Brain pericyte (primary cell): ENCODE measurements at regions not wholly inside any gene's neighbourhood (a gene's known extent, or its start where the extent isn't known, plus 50 kb on each side); places are given as distances from the start of the nearest gene placed in this dataset.
A peak's percentile ranks its signal among the peaks of the same experiment; 100 is the strongest.
"Not testable (repeated sequence)": the region's sequence is repeated elsewhere in the genome, so short reads cannot be mapped to it uniquely, and the experiment has no call there.

Experiments
- DNase-seq: peaks from one replicate; pipeline ENCODE4 v3.0.0-alpha.2; 2012; ENCODE audit warnings: low read depth, low spot score

DNA sequence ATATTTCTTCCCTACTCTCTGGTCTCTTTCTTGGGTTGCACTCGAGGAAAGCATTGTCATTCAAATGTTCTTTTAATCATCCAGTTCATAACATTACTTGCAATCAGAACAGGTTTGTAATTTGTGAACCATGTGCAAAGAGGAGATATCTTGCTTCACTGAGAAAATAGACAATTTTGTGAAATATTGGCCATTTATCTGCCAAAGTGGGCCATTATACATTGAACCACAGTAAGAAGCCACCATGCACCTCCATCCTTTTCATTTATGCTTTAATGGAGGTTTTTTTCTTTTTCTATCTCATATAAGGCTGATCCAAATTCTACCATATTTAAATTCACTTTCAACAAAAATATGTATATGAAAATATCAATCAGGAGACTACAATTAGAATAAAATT is 335.3 kb upstream of the AADAT start:
- no peak for DNase-seq

DNA sequence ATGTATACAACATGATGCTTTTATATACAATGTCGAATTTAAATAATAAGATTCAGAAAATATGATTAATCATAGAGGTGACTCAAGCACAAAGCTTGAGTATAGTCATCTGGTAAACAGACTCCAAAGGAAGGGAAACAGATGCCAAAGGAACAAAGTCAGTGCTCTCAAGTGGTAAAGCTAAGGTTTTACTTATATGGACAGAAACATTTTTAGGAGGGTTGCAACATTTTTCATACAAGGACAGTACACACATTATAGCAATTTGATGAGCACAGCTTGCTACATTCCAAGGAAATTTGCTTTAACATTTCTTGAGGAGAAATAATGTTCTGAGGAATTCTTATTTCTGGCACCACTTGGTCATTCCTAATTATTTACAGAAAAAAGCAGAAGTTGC is 333.4 kb upstream of the AADAT start:
- no peak for DNase-seq

DNA sequence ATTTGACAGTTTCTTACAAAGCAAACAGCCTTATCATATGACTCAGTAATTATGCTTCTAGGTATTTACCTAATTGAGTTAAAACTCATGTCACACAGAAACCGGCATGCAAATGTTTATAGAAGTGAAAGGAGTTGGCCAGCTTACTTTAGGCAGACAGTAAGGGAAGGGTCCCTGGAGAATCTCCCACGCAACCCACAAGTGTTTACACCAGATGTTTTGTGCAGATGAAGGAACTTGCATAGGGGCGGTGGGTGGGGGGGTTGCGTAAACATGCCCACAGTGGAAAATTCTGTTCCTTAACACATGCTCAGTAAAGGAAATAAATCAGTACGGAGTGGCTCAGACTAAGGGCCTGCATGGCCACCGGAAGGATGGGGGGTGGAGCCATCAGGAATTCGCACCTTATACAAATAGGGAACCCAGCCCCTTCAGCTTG is 330.5 kb upstream of the AADAT start:
- peak; percentile 6 for DNase-seq

DNA sequence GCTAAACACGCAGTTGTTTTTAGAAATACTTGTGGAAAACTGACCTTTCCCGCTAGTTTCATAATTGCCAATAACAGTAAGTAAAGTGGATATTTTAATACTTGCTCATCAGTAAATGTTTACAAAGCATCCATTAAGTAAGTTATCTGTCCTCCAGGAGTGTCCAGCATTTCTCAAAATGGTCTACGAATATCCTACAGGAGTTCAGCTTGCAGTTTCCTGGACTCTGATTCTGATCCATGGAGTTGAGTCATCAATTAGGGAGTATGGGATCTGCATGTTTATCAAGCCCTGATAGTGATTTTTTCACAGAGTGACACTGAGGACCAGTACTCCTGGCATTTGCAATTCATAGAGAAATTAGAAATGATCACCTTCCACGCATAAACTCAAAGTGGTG is 325.2 kb upstream of the AADAT start:
- no peak for DNase-seq

DNA sequence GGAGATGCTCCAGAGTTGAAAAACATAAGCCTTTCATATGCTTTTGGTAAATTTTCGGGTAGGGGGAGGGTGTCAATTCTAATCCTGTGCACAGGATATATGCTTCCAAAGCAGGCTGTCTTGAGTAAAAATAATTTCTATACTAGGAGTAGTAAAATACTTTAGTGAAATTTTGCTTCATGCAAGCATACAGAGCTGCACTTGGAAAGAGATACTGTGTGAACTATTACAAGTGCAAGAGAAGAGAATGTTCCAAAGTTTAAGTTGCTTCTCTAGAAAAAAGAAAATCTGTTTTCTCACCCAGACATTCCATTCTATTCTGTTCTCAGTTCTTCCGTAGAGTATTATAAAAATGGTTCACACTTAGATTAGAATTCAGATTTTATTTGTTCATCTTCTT is 324.6 kb upstream of the AADAT start:
- no peak for DNase-seq

DNA sequence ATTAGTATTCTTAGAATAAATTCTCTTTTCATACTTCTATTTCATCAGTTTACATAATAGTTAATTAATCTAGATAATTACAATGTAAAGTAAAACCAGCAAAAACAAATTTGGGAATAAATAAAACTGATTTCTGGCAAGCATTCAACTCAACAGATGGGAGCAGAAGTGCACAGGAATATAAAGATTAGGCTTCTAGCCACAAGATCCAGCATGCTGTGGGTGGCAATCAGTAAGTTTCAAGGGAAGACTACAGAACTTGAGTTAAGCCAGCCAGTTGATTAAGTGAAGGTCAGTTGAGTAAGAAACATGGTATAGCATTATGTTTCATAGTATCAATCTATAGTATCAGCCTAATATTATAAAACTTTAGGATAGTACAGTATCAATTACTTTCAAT is 324.2 kb upstream of the AADAT start:
- DNase-seq: no peak

DNA sequence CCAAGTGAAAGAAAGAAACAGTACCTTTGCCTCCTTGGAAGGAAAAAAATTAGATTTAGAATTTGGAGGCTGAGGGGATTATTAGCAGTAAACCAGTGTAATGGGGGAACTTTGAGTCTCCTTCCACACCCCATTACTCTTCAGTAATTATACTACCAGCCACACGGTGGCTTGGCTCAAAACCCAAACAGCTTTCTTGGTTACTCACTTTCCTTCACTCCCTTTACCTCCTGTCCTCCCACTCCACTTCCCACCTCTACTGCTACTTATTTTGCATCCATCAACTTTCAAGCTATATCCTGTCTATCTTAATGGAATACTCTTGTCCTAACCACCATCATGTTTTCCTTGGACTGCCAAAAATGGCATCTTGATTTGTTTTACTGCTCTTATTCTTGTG is 310.6 kb upstream of the AADAT start:
- DNase-seq: no peak

DNA sequence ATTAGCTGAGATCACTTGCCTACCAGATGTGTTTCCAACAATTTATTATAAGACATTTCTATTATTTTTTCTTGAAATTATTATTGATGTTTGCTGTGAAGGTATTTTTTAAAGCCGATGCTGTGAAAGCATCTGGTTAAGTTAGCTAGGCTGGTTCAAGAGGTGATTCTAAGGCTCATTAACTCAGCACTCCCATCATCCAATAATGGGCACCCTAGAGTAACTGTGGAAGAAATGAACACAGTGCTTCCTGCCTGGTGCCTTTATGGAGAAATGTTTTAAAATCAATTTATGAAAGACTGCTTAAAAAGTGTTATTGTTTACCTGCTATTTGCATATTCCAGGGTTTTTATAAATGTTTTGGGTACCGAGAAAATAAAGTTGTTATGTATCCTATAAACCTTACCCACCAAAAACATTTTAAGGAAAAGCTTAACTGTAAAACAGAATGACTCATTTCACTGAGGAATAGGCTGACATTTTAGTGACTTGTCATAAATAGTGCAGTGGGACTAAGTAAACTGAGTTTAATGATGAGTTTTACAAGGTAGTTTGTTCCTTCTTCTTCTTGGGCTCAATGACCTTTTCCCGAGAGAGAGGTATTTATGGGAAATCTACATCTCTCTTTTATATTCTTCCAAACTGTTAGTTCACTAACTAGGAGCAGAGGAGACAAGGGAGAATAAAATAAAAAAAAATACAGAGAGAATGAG is 310.0 kb upstream of the AADAT start:
- no peak for DNase-seq

DNA sequence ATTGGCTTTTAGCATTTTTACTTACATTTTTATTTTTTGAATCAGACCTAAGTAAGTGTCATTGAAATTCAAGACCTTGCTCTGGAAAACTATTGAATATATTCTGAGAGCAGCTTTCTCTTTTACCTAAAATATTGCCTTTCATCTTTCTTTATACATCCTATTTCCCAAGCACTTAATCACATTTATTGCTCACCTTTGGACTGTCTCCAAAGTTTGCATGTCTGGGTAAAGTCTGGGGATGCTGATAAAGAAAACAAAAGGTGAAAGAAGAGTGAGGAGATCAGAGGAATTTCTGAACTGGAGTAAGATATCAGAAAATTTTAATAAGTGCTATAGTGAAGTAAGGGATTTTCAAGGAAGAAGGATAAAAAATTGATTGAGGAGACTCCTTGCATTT is 308.5 kb upstream of the AADAT start:
- DNase-seq: no peak

DNA sequence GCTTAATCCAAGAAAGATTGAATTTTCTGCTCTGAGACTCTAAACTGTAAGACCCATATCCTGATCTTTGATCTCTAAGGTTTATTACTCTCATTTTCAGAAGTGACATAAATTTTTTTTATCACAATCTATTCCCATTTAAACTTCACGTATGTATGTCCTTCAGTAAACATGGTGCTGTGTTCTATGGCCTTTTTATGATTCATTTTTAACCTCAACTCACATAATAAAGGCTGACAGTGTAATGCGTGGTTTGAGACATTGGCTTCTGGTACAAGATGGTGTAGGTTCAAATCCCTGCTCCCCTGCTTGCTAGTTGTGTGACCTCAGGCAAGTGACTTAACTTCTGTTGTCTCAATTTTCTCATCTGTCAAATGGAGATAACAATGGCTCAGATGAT is 306.0 kb upstream of the AADAT start:
- DNase-seq: no peak

DNA sequence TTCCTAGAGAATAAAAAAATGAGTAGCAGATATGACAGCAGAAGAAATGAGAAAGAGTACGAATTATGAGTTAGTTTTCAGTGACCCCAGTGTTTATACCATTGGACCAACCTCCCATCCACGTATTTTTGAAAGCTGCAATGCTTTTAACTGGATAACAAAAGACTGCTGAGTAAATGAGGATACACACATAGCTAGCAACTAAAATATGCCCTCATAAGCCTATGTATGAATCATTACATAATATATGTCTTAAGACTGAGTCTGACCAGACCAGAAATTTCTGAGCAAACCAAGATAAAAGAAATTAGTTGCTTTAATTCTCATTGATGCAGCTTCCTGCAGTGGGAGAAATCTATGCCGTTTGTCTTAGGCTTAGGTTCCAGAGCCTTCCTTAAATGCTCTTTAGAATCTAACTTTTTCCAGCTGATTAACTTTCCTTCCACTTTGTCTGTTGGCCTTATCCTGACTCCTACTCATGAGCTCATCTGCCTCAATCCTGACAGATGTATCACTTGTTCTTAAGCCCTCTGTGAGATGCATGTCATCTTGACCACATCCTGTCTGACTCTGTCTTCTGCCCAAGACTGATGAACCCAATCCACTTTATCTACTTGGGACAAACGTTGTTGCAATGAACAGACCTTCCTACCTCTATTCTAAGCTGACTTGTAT is 301.4 kb upstream of the AADAT start:
- no peak for DNase-seq

DNA sequence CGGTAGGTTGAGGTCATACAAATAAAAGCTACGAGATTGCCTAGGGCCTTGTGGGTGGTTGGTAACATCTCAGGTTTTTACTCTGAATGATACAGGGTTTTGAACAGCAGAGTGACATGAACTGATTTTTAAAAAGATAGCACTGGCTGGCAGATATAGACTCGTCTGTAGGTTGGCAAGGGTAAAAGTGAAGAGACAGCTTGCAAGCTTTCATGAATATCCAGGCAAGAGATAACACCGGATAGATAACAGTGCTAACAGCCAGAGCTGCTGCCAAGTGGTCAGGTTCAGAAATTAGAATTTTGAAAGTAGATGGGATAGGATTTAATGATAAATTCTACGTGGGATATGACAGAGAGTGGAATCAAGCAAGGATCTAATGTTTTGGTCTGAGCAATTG is 299.7 kb upstream of the AADAT start:
- DNase-seq: no peak

DNA sequence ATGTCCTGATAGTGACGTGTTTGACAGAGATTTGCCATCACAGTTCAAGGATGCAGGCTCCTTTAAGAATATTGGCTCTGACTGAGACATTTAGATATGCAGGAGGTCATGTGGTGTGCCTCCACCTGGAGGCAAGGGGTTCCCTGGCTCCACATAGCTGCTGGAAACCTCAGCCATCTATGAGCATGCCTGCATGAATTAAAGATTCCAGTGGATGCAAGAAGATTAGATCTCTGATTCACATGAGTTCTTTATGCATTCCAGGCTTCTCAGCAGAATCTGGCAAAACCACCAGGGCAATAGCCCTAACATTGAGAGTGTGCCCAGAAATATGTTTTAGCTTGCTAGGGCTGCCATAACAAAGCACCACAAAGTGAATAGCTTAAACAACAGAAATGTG is 298.5 kb upstream of the AADAT start:
- no peak for DNase-seq

DNA sequence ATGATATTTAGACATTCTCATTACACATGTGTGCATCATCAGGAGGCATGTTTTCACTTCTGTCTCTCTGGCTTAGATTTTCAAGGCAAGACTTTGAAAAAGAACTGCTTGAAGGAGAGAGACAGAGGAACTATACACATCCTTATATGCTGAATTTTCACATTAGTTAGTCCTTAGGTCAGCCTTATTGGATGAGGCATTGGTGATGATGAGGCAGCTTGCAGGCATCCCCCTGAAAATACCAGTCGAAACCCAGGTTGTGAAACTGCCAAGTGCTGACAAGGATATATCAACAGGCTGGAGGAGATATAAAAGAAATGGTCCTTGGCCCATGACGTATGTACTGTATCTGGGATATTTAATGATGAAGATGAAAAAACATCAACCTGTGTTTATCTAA is 297.2 kb upstream of the AADAT start:
- DNase-seq: no peak

DNA sequence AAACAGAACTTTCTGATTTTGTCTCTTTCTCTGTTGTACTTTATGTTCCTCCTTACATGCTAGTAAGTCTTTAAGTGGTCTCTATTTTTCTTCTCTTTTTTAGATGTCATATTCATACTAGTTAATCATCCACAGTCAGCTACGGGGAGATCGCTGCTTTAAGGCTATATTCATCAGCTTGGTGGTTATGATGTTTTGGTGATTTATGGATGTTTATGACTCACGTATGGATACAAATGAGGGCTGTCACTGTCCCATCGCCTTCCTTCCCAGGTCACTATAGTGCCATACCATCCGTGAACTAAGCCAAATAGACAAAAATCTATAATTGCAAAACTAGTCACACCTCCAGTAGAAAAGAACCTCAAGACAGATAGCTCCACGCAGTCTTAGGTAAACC is 296.8 kb upstream of the AADAT start:
- DNase-seq: no peak

DNA sequence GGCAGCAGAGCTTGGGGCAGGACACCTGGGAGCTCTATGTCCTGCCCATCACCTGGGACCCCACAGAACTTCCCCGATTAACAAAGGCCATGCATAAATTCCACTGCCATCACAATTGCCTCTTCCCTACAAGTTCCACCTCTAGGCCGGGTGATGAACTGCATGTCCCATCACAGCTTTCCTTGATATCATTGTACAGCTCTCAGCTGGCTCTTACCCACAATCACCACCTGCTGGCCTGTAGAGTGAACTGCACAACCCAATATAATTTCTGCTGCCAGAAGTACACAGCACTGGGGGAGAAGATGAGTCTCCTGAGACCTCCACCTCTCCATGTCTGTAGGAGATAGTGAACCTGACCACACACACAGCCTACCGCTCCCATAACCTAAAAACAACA is 285.0 kb upstream of the AADAT start:
- no peak for DNase-seq

DNA sequence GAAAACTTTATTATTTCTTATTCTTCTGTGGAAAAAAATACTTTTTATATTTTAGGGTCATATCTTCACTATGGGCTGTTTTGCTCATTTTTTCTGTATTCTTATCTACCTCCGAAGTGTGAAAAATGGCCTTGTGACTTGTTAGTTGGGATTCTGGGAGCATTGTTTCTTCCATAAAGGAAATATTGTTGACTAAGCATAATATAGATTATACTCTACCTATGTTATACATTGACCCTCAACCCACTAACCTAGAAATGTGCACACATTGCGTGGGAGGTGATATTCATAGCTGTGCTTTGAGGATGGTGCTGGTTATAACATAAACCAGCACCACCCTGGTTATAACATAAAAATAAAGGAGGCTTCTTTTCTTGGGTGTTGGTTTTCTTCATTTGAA is 259.2 kb upstream of the AADAT start:
- no peak for DNase-seq

DNA sequence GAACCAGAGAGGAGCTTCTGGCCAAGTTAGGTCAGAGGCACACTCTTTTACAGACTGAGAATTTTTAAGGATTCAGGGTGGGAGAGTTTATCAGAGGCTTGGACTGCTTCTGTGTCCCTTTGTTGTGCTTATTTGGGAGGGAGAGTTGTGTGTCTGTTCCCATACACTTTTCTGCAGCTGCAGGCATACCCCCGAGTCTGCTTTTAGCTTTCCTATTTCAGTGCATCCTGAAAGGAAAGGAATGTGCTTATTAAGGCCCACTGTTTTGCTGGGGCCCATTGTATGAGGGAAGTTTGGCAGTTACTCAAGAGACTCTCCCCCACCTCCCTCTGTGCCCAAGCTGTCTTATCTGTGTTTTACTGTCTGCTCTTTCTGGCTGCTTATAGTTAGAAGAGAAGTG is 257.4 kb upstream of the AADAT start:
- not testable (repeated sequence) for DNase-seq

DNA sequence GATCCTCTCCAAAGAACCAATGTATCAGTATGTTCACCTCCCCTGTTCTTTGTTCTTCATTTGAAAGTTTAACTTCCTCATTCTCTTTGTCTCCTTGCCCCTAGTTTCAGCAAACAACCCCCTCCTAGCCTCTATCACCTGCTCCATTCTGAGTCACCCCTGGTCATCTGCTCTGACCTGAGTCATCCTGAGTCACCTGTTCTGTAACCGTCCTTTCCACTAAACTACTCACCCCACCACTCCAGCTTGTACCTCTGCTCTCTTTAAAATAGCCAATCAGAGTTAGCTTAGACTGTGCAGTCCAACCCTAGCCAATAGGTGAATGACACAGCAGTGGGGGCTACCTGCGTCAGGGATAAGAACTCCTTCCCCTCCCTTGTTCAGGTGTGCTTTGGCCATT is 249.8 kb upstream of the AADAT start:
- DNase-seq: no peak

DNA sequence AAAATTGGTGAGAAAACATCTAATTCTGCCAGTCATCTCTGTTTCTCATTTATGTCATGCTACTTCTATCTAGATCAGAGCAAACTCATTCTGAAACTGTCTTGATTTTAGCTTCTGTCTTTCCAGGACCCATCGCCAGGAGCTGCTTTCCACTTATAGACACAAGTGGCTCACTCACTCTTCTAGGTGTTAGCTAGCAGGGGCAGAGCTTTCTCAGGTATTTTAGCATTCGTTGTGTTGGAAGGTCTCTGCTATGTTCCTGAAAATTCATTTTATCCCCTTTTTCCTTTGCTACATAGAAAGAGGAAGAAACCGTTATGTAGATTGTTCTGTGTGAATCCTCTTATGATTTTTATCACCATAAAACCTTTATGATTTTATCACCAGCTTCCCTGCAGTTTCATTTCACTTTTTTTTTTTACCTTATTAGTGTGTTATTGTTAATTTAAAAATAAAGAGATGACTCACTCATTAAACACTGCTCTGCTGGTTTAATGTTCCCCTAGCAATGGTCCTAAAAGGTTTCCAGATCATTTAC is 246.6 kb upstream of the AADAT start:
- no peak for DNase-seq

DNA sequence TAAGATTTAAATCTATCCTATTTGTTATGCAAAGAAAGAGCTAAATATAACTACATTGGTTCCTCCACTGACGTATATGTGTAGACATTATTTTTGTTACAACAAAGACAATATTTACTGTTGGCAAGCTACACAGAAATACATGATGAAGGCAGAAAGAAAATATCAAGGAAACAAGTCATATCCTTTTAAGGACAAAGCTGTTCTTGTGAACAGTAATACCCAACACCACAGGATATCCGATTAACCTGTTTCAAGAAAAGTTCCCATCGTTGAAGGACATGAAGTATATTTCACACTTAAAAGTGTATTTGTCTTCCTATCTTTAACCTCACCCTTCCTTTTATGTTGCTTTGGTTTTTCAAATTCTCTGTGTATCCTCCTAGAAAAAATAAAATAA is 235.8 kb upstream of the AADAT start:
- peak; percentile 5 for DNase-seq

DNA sequence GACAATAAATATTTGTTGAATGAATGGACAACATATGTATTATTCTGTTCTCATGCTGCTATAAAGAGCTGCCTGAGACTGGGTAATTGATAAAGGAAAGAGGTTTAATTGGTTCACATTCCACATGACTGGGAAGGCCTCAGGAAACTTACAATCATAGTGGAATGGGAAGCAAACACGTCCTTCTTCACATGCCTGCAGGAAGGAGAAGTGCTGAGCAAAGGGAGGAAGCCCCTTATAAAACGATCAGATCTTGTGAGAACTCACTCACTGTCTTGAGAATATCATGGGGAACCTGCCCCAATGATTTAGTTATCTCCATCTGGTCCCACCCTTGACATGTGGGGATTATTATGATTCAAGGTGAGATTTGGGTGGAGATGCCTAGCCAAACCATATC is 233.9 kb upstream of the AADAT start:
- DNase-seq: no peak

DNA sequence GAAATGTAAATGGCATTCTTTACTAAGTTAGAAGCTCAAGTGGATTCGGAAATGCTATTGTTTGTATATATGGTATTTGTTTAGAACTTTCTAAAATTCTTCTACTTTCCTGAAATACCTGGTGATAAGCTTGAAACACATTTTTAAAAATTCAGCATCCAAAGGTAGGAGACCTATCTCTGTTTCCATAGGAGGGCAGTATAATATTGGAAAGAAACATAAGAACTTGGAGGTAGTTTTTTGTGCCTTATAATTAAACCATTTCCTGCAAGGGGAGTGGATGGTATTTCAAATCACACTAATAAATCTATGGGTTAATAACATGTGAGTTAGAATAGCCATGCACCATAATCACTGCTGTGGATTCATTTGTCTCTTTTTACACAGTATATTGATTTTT is 217.4 kb upstream of the AADAT start:
- DNase-seq: no peak
